ENCODE measurements at regions not wholly inside any gene's neighbourhood (a gene's known extent, or its start where the extent isn't known, plus 50 kb on each side); places are given as distances from the start of the nearest gene placed in this dataset.

DNA sequence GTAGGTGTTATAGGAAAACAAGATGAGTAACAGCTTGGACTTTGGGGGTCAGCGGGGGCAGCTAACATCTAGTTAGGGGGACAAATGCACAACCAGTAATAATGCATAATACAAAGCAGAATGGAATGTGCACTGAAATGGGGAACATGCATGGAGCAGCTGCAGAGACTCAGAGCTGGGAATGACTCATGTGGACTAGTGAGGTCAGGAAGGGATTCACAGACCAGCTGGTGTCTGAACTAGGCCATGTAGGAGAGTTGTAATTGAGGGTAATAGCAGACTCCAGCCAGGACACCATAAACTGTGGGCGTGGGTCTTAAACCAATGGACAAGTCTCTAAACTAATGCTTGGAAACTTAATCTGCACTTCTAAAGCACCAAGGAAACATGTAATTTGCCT lies 176.8 kb upstream of the ASIC2 start:
- Mint-ChIP-seq H3K4me1 (ENCODE audit: unreplicated experiment) (peaks cover 12% of the 10 kb centered on the region), H3K36me3 (no peaks in the 10 kb centered on the region), H3K9me3 (no peaks in the 10 kb centered on the region), H3K27me3 (peaks cover 11% of the 10 kb centered on the region), H3K27ac (no peak overlapping the region), H3K4me3 (no peak overlapping the region)
- TF ChIP-seq, protein P1, sequence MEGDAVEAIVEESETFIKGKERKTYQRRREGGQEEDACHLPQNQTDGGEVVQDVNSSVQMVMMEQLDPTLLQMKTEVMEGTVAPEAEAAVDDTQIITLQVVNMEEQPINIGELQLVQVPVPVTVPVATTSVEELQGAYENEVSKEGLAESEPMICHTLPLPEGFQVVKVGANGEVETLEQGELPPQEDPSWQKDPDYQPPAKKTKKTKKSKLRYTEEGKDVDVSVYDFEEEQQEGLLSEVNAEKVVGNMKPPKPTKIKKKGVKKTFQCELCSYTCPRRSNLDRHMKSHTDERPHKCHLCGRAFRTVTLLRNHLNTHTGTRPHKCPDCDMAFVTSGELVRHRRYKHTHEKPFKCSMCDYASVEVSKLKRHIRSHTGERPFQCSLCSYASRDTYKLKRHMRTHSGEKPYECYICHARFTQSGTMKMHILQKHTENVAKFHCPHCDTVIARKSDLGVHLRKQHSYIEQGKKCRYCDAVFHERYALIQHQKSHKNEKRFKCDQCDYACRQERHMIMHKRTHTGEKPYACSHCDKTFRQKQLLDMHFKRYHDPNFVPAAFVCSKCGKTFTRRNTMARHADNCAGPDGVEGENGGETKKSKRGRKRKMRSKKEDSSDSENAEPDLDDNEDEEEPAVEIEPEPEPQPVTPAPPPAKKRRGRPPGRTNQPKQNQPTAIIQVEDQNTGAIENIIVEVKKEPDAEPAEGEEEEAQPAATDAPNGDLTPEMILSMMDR (conservative IDR thresholded peaks at IDR 0.05): no peak
- no peak for DNase-seq (ENCODE audit: extremely low spot score, unreplicated experiment)

DNA sequence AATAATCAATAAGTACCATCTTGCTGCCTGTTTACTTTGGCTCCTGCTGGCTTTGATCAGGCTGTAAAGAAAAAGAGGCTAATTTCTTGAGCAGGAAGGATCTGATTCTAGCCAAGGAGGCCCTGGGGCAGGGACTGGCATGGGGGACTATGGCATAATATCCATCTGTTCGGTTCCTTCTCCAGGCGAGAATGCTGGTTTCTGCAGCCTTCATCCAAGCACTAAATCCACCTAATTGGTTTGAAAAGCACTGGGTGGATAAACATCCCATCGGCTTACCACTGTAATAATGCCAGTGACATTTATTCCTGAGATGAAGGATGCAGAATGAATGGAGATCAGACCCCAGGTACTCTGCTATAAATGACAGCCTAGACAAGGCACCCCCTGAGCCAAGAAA lies 180.0 kb upstream of the ASIC2 start:
- peaks cover 19% of the 10 kb centered on the region for H3K27me3 Mint-ChIP-seq

DNA sequence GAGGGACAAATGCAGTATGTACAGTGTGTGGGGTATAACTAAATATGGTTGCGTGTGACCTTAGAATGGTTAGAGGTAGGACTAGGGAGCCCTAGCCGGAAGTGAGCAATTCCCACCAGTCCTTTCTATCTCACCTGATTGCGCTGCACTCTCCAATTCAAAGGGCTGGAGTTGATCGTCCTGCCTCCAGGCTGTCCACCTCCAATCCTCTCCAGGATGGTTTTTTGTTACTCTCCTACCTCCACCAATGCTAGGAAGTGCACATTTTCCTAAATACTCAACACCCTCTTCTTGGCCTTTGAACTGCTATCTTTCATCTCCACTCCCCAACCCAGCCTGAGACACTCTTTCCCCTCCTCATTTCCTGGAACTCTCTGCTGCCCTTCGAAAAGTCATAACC lies 181.7 kb upstream of the ASIC2 start:
- Mint-ChIP-seq H3K4me1 (ENCODE audit: unreplicated experiment) (peaks cover 11% of the 10 kb centered on the region), H3K36me3 (no peaks in the 10 kb centered on the region), H3K9me3 (no peaks in the 10 kb centered on the region), H3K4me3 (no peak overlapping the region), H3K27me3 (peaks cover 19% of the 10 kb centered on the region), H3K27ac (no peak overlapping the region)
- TF ChIP-seq, protein P1 (conservative IDR thresholded peaks at IDR 0.05): no peak
- no peak for DNase-seq (ENCODE audit: extremely low spot score, unreplicated experiment)

More for the DNA sequence above, 180.0 kb upstream of the ASIC2 start:
- Mint-ChIP-seq H3K4me3 (no peak overlapping the region), H3K9me3 (no peaks in the 10 kb centered on the region), H3K36me3 (no peaks in the 10 kb centered on the region), H3K27ac (no peak overlapping the region), H3K4me1 (ENCODE audit: unreplicated experiment) (peaks cover 14% of the 10 kb centered on the region)
- no peak for DNase-seq (ENCODE audit: extremely low spot score, unreplicated experiment)
- TF ChIP-seq, protein P1 (conservative IDR thresholded peaks at IDR 0.05): no peak

DNA sequence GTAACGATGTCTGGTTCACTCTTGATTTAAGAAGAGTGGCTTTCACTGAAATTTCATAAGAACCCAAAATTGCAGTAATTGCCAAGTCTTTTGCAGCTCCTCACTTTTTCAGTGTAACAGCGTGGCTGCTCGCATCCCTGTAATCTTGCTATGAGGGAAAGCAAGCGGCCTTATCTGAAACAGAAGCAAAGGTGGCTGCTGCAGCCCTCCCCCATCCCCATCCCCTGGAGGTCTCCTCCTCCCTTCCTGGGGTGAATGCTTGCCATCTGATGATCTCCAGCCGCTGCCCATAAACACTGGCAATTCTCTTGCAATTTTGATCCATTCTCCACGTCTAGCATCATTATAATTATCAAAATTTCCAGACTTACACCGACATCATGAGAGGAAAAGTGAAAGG lies 182.5 kb upstream of the ASIC2 start:
- Mint-ChIP-seq H3K4me3 (no peak overlapping the region), H3K27ac (no peak overlapping the region), H3K36me3 (no peaks in the 10 kb centered on the region), H3K9me3 (no peaks in the 10 kb centered on the region), H3K27me3 (peaks cover 15% of the 10 kb centered on the region), H3K4me1 (ENCODE audit: unreplicated experiment) (peaks cover 7% of the 10 kb centered on the region)
- TF ChIP-seq, protein P1 (conservative IDR thresholded peaks at IDR 0.05): no peak
- no peak for DNase-seq (ENCODE audit: extremely low spot score, unreplicated experiment)

DNA sequence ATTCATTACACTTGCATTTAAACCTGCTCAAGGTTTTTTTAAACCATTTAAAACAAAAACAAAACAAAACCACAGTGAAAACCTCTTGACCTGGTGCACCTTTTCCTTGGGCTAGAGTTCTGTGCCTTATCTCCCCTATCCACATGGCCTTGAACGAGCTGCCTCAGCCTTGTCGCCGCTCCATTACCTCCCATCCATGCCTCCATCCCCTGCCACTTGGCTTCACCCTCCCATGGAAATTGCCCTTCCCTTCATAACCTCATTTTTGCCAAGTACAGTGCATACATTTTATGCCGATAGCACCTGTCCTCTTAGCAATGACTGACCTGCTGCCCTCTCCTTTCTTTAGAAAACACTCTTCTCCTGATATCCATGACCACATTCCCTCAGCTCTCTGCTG lies 188.6 kb upstream of the ASIC2 start:
- no peaks in the 10 kb centered on the region for H3K9me3 Mint-ChIP-seq
- H3K4me1 Mint-ChIP-seq (ENCODE audit: unreplicated experiment): no peaks in the 10 kb centered on the region

More for the DNA sequence above, 188.6 kb upstream of the ASIC2 start:
- H3K27ac Mint-ChIP-seq: no peak overlapping the region
- no peaks in the 10 kb centered on the region for H3K36me3 Mint-ChIP-seq
- peaks cover 8% of the 10 kb centered on the region for H3K27me3 Mint-ChIP-seq
- no peak for DNase-seq (ENCODE audit: extremely low spot score, unreplicated experiment)
- TF ChIP-seq, protein P1 (conservative IDR thresholded peaks at IDR 0.05): no peak
- no peak overlapping the region for H3K4me3 Mint-ChIP-seq
